ENCODE measurements at regions not wholly inside any gene's neighbourhood (a gene's known extent, or its start where the extent isn't known, plus 50 kb on each side); places are given as distances from the start of the nearest gene placed in this dataset.

DNA sequence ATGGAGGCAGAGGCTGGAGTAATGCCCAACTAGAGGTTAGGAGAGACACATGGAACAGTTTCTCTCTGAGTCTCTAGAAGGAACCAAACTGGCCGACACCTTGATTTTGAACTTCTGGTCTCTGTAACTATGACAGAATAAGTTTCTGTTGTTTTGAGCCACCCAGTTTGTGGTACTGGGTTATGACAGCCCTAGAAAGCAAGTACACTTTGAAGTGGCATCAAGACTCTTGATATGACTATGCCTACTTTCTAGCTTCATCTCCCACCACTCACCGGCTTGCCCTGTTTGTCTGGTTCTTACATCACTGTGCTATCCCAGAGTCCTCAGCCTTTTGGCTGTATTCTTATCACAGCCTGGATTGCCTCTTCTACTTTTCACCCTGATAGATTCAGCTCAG, 230.3 kb upstream of the USP24 start:
- TF ChIP-seq POLR2A (IDR thresholded peaks at IDR 0.05; ENCODE audit: low read length) = no peak
- TF ChIP-seq GATA1 (IDR thresholded peaks at IDR 0.05; ENCODE audit: low read depth, low read length) = no peak

Data from erythroblast (primary cell).